GM12892 (cell line): ENCODE measurements at regions not wholly inside any gene's neighbourhood (a gene's known extent, or its start where the extent isn't known, plus 50 kb on each side); places are given as distances from the start of the nearest gene placed in this dataset.

ENCODE experiments used
- DNase-seq: peaks from one replicate; pipeline ENCODE4 v3.0.0; 2011; ENCODE audit not compliant: insufficient read length
- FAIRE-seq: peaks from 2 replicates; lab custom pipeline; 2011; peaks lifted over from hg19 to GRCh38; lab: Jason Lieb, UNC
- POLR2A ChIP-seq: IDR thresholded peaks from 2 replicates; pipeline ENCODE4 v1.6.1; 2011; ENCODE audit warnings: low read depth, low read length, control low read depth
- POLR2AphosphoS5 ChIP-seq: IDR thresholded peaks from 2 replicates; pipeline ENCODE4 v1.6.1; 2011; ENCODE audit warnings: low read depth, low read length, control low read depth
- TAF1 ChIP-seq: IDR thresholded peaks from 2 replicates; pipeline ENCODE4 v1.6.1; 2011; ENCODE audit warnings: low read depth, mild to moderate bottlenecking, control low read depth, low read length, borderline replicate concordance

DNA sequence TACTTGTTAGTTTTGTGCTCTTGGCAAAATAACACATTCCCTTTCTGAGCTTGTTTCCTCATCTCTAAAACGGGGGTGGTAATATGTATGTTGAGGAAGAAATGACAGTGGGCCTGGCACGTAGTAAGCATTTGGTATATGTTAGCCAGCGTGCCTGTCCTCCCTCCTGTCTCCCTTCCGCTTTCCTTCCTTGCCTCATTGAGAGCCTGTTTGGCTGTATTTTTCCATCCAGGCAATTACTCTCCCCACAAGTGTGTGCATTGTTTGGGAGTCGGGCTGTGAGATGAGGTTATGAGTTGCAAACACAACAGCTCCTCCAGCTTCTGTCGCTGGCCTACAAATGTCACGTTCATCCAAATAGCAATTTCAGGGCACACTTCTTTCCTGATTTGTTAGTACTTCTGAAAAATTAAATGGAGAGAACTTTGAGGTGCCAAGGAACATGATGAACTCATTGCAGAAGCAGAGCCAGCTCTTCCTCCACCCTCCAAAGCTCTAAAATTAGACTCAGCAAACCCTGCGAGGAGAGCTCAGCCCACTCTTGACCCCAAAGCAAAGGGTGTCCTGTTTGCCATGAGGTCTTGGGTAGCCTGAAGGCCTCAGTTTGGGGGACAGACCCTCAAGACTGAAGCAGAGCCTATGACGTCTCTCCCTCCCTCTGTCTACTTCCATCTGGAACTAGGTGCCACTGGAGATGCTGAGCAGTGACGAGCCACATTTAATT, 50.7 kb upstream of the TOX2 start:
- TF ChIP-seq TAF1 (no peak), POLR2A (no peak), POLR2AphosphoS5 (no peak)
- no peak for FAIRE-seq

DNA sequence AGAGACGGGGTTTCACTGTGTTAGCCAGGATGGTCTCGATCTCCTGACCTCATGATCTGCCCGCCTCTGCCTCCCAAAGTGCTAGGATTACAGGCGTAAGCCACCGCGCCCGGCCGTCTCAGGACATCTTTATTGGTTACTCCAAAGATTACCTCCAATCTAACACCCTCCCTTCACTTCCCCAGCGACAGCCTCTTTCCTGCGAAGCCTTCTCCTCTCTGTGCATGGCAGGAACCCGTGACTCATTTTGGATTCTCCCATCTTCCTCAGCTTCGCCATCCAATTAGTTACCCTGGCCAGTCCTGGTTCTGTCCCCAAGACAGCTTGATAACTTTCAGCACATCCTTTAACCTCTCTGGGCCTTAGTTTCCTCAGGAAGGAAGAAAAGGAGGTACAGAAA, 51.3 kb upstream of the TOX2 start:
- FAIRE-seq (no peak), DNase-seq (no peak)
- TF ChIP-seq POLR2AphosphoS5 = no peak
- TF ChIP-seq TAF1 = no peak
- no peak for TF ChIP-seq POLR2A

More for the DNA sequence above, 50.7 kb upstream of the TOX2 start:
- no peak for DNase-seq

DNA sequence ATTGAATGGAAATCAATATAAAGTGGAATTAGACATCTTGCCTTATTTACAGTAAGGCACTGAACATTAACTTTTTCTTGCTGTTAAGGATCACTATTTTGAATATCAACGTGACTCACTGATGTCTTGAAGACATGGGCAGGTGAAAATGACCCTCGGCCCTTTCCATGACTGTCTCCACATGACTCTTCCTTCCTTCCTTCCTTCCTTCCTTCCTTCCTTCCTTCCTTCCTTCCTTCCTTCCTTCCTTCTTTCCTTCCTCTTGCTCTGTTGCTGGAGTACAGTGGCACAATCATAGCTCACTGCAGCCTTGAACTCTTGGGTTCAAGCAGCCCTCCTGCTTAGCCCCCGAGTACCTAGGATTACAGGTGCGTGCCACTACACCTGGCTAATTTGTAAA, 52.2 kb upstream of the TOX2 start:
- FAIRE-seq = no peak
- no peak for TF ChIP-seq POLR2AphosphoS5
- TF ChIP-seq POLR2A = no peak
- no peak for TF ChIP-seq TAF1
- DNase-seq = no peak

DNA sequence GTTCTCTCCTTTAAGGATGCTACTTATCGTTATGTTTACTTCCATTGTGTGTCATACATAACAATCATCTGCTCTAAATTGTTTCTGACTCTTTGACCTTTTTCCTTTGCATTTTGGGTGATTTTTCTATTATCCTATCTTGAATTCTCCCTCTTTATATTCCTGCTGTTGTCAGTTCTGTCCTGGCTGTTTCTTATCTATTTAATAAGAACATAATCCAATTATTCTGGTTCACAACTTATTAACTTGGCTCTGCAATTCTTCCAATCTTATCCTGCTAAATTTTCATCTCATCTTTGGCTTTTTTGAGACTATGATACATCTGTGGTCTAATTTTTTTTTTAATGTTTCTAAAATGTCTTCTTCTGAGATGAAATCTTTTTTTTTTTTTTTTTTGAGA, 54.7 kb upstream of the TOX2 start:
- TF ChIP-seq POLR2AphosphoS5 (no peak), POLR2A (no peak), TAF1 (no peak)
- no peak for DNase-seq
- FAIRE-seq = no peak

DNA sequence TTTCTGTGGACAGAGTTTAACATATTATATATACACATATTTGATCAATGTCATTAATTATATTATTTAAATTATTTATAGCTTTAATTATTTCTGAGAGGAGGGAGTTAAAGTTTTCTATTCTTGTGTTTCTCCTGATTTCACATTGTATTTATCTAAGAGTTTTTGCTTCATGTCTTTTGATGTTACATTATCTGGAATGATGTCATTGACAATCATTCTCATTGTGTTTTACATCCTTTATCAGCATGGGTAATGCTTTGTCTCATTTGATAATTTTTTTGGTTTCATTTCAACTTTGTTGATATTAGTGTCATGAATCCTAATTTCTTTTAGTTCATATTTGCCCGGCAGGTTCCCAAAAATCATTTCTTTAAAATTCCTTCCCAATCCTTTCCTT, 56.7 kb upstream of the TOX2 start:
- TF ChIP-seq TAF1 (no peak), POLR2AphosphoS5 (no peak), POLR2A (no peak)
- FAIRE-seq = no peak
- no peak for DNase-seq

DNA sequence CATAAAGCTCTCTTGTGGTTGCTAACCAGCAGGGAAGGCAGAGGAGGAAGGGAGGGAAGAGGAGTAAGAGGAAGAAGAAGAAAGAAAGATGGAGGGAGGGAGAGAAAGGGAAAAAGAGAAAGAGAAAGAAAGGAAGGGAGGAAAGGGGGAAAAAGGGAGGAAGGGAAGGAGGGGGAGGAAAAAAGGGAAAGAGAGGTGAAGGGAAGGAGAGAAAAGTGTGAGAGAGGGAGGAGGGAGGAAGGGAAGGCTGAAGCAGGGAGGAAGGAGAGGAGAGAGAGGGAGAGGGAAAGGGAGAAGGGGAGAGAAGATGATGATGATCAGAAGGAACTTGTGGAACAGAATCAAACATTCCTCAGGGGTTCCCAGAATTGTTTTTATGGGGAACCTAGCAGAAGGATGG, 57.5 kb upstream of the TOX2 start:
- no peak for DNase-seq
- TF ChIP-seq TAF1 (no peak), POLR2AphosphoS5 (no peak), POLR2A (no peak)
- FAIRE-seq = no peak

DNA sequence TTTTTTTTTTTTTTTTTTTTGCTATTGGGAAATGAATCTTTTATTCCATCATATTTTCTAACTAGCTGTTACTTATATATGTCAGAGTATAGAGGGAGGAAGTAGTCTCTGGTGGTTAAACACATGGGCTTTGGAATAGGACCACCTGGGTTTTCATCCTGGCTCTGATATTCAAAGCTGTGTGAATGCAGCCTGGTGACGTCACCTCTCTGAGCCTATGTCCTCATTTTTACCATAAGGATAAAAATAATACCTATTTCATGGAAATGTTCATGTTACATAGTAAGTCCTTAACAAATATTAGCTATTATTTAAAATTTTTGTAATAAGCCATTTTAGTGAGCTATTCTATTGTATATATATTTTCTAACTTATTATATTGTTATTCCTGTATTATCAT, 58.8 kb upstream of the TOX2 start:
- DNase-seq = no peak
- no peak for FAIRE-seq
- TF ChIP-seq POLR2AphosphoS5 (no peak), TAF1 (no peak), POLR2A (no peak)

DNA sequence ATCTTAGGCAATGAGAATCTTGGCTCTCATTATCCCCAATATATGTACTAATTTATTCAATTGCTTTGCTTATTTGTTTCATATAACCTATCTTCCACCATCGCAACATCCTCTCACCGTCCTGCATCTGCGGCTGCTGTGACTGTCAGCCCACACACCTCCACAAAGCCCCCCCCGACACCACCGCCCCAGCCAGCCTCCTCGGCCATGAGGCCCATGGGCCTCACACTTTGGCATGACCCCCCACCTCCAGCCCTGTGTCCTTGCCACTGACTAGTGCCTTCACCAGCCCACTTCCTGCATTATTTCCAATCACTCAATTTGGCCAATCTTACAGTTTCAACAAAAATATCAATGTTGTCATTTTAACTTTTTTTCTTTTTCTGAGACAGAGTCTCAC, 60.7 kb upstream of the TOX2 start:
- TF ChIP-seq POLR2A (no peak), TAF1 (no peak), POLR2AphosphoS5 (no peak)
- FAIRE-seq (no peak), DNase-seq (no peak)

DNA sequence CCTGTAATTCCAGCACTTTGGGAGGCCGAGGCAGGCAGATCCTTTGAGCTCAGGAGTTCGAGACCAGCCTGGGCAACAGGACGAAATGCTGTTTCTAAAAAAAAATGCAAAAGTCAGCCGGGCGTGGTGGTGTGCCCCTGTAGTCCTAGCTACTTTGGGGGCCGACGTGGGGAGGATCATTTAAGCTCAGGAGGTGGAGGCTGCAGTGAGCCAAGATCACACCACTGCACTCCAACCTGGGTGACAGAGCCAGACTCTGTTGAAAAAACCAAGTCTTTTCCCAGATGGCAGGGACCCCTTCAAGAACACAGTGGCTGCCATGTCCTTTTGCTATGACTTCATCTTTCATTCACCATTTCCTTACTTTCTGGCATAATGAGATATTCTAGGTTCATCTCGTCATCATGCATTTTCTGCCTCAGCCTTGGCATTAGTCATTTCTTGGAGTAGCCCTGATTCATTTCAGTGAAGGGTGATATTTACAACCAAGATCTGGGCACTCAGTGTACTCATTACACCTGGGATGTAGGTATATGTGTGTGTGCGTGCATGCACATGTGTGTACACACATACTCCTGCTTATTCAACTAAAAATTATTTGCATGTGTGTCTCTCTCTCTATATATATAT, 61.4 kb upstream of the TOX2 start:
- DNase-seq (no peak), FAIRE-seq (no peak)
- TF ChIP-seq POLR2A (no peak), TAF1 (no peak), POLR2AphosphoS5 (no peak)

DNA sequence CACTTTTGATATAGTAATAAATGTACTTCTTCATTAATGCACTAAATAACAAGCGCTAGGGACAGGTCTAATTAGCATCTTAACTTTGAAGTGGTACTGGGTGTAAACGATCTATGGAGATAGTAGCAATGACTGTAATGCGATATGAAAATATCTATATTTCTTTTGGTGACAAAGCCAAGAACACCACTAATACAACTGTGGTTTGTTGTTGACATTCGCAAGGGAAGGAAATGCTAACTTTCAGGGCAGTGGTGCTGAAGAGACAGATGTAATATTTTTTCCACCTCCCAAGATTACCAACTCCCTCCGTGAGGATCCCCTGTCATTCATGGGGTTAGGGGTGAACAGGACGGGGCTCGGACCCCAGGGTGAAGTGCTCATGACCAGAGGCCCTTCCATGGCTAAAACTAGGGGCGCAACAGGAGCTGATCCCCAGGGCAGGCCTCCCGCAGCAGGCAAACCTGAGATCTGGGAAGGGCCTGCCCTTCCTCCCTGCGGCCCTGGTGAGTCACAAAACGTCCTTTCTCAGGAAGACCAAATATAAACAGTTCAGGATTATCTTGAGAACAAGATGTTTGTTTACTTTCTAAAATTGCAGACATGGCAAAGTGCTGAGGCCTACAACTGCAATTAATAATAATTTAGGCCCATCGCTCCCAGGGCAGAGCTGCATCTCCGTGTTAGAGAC, 65.0 kb upstream of the TOX2 start:
- DNase-seq = no peak
- no peak for TF ChIP-seq POLR2A
- TF ChIP-seq TAF1 = no peak
- no peak for TF ChIP-seq POLR2AphosphoS5
- no peak for FAIRE-seq

DNA sequence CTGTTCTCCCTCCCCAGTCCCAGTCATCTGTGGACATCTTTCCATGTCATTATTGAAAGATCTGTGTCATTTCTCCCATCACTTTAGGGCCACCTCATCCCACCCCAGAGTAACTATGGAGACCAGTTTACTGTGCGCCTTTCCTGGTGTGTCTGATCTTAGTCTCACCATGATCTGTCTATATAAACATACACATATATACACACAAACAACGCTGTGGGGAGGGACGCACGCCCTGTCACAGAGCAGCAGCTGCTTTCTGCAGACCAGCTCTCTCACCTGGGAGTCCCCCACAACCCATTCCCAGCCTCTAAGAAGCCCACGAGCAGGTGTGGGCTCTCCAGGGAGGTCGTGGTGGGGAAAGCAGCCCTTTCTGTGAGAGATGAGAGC, 68.1 kb upstream of the TOX2 start:
- FAIRE-seq (no peak), DNase-seq (no peak)
- no peak for TF ChIP-seq POLR2AphosphoS5
- TF ChIP-seq POLR2A = no peak
- TF ChIP-seq TAF1 = no peak
